Panc1 (cell line): ENCODE measurements at regions not wholly inside any gene's neighbourhood (a gene's known extent, or its start where the extent isn't known, plus 50 kb on each side); places are given as distances from the start of the nearest gene placed in this dataset.

Experiments
- ATAC-seq: fragments of 200-7000 bp; cut with Tn5 transposase; 2 replicates; pipeline ENCODE4 v1.9.1; 2020; ENCODE audit warnings: mild to moderate bottlenecking, moderate library complexity
- BruUV-seq: library from RNA; stranded (reverse); fragments of 400-500 nt; replicated peaks from 2 replicates; lab custom pipeline; 2021; lab: Mats Ljungman, UMichigan
- CTCF ChIA-PET: fragments of 300-600 bp; sonication (Branson Sonifier 250); formaldehyde crosslinking; loops from one replicate; lab custom pipeline; 2022; ENCODE audit warnings: antibody characterized with exemption; lab: Charles Lee
- POLR2A ChIA-PET: fragments of 300-600 bp; sonication (Branson Sonifier 250); formaldehyde crosslinking; loops from one replicate; lab custom pipeline; 2022; ENCODE audit warnings: antibody characterized with exemption; lab: Charles Lee
- DNase-seq: peaks from one replicate; pipeline ENCODE4 v3.0.0-alpha.2; 2010; ENCODE audit warnings: low read depth, low spot score
- H3K27ac ChIP-seq: 2 replicates; pipeline ENCODE4 v1.5.1; 2011; ENCODE audit warnings: mild to moderate bottlenecking, low read length, inconsistent platforms
- H3K27me3 ChIP-seq: fragments of 200-500 bp; sonication (Bioruptor generic); 2 replicates; pipeline ENCODE4 v1.6.0; 2014; ENCODE audit warnings: low read length, inconsistent platforms; ENCODE audit not compliant: control insufficient read depth, insufficient read depth
- H3K36me3 ChIP-seq: fragments of 200-500 bp; sonication (Bioruptor generic); 2 replicates; pipeline ENCODE4 v1.5.1; 2014; ENCODE audit warnings: inconsistent platforms, mild to moderate bottlenecking, low read length, moderate library complexity; ENCODE audit not compliant: control insufficient read depth, insufficient read depth
- H3K4me1 ChIP-seq: 2 replicates; pipeline ENCODE4 v1.5.1; 2011; ENCODE audit warnings: inconsistent platforms, mild to moderate bottlenecking, low read length, moderate library complexity; ENCODE audit not compliant: control insufficient read depth, insufficient read depth
- H3K4me3 ChIP-seq, 2 experiments: 2 replicates each; pipeline ENCODE4 v1.5.1; 2011 to 2012; ENCODE audit warnings: low read depth in 2 of 2, low read length in 2 of 2, mild to moderate bottlenecking in 2 of 2, inconsistent platforms in 1 of 2, moderate library complexity in 1 of 2
- H3K9me3 ChIP-seq: fragments of 200-500 bp; sonication (Bioruptor generic); 2 replicates; pipeline ENCODE4 v1.5.1; 2014; ENCODE audit warnings: low read depth, mild to moderate bottlenecking, inconsistent platforms, low read length, moderate library complexity; ENCODE audit not compliant: control insufficient read depth, insufficient read depth
- POLR2AphosphoS5 ChIP-seq: IDR thresholded peaks from 2 replicates; pipeline ENCODE4 v1.6.1; 2012; ENCODE audit warnings: mild to moderate bottlenecking, low read depth, low read length, moderate library complexity
- SIN3A ChIP-seq: IDR thresholded peaks from 2 replicates; pipeline ENCODE4 v1.6.1; 2012; ENCODE audit warnings: low read depth, mild to moderate bottlenecking, low read length, moderate library complexity, borderline replicate concordance; ENCODE audit not compliant: insufficient read depth
- TCF7L2 ChIP-seq: IDR thresholded peaks from 2 replicates; pipeline ENCODE4 v1.6.1; 2011; ENCODE audit warnings: mild to moderate bottlenecking, low read depth, low read length, inconsistent platforms
- in situ Hi-C: cut with HindIII; loops from 2 replicates; pipeline ENCODE4 v1.10.0; 2016; ENCODE audit warnings: low sequenced_read_pairs, low pct_unique_long_range_greater_than_20kb
- intact Hi-C: fragments of 100-400 bp; cut with micrococcal nuclease; formaldehyde crosslinking; loops from one replicate; pipeline ENCODE4 v1.10.0; 2022; ENCODE audit not compliant: unreplicated experiment
- TF ChIP-seq, protein P1 (sequence below), 2 experiments: IDR thresholded peaks; 2 replicates each; pipeline ENCODE4 v1.6.1; 2011 to 2012; ENCODE audit warnings: low read depth in 2 of 2, control low read depth in 1 of 2, low read length in 1 of 2, mild to moderate bottlenecking in 1 of 2, moderate library complexity in 1 of 2; ENCODE audit not compliant: insufficient read depth in 1 of 2
- TF ChIP-seq, protein P2 (sequence below): fragments of 450-650 bp; IDR thresholded peaks from 2 replicates; pipeline ENCODE4 v1.5.1; 2017; ENCODE audit warnings: mild to moderate bottlenecking

DNA sequence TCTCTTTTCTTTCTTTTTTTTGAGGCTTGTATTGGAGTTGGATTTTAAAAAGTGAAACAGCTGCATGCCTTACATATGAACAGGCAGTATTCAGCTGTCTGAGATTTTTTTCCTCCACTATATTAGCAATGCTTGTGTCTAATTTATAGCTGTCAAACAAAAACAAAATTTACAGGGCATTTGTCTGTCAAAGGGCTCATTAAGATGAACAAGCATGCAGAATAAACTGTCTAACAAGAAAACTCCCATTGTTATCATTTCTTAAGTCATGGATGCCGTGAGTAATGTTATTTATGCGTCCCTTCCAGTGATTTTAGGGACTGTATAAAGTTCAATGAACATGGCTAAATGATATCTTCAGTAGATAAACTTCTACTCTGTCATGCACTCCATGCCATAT is 674.7 kb downstream of the PLCL1 start:
- Histone ChIP-seq H3K4me3 (no peak overlapping the region), H3K27ac (no peak overlapping the region), H3K36me3 (no peaks in the 10 kb centered on the region), H3K4me1 (no peaks in the 10 kb centered on the region), H3K9me3 (no peaks in the 10 kb centered on the region), H3K27me3 (no peaks in the 10 kb centered on the region)
- intact Hi-C loops (no loop called here), in situ Hi-C loops (no loop called here)
- no peak for DNase-seq
- no peak for ATAC-seq
- CTCF ChIA-PET: no interaction called here
- TF ChIP-seq, protein P1, sequence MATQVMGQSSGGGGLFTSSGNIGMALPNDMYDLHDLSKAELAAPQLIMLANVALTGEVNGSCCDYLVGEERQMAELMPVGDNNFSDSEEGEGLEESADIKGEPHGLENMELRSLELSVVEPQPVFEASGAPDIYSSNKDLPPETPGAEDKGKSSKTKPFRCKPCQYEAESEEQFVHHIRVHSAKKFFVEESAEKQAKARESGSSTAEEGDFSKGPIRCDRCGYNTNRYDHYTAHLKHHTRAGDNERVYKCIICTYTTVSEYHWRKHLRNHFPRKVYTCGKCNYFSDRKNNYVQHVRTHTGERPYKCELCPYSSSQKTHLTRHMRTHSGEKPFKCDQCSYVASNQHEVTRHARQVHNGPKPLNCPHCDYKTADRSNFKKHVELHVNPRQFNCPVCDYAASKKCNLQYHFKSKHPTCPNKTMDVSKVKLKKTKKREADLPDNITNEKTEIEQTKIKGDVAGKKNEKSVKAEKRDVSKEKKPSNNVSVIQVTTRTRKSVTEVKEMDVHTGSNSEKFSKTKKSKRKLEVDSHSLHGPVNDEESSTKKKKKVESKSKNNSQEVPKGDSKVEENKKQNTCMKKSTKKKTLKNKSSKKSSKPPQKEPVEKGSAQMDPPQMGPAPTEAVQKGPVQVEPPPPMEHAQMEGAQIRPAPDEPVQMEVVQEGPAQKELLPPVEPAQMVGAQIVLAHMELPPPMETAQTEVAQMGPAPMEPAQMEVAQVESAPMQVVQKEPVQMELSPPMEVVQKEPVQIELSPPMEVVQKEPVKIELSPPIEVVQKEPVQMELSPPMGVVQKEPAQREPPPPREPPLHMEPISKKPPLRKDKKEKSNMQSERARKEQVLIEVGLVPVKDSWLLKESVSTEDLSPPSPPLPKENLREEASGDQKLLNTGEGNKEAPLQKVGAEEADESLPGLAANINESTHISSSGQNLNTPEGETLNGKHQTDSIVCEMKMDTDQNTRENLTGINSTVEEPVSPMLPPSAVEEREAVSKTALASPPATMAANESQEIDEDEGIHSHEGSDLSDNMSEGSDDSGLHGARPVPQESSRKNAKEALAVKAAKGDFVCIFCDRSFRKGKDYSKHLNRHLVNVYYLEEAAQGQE (IDR thresholded peaks at IDR 0.05; ENCODE audit: insufficient read depth in 1 of 2, low read depth in 2 of 2, low read length in 1 of 2): no peak
- TF ChIP-seq SIN3A (no peak), POLR2AphosphoS5 (no peak), TCF7L2 (no peak)
- TF ChIP-seq, protein P2, sequence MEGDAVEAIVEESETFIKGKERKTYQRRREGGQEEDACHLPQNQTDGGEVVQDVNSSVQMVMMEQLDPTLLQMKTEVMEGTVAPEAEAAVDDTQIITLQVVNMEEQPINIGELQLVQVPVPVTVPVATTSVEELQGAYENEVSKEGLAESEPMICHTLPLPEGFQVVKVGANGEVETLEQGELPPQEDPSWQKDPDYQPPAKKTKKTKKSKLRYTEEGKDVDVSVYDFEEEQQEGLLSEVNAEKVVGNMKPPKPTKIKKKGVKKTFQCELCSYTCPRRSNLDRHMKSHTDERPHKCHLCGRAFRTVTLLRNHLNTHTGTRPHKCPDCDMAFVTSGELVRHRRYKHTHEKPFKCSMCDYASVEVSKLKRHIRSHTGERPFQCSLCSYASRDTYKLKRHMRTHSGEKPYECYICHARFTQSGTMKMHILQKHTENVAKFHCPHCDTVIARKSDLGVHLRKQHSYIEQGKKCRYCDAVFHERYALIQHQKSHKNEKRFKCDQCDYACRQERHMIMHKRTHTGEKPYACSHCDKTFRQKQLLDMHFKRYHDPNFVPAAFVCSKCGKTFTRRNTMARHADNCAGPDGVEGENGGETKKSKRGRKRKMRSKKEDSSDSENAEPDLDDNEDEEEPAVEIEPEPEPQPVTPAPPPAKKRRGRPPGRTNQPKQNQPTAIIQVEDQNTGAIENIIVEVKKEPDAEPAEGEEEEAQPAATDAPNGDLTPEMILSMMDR: no peak
- no TSS peak for BruUV-seq
- POLR2A ChIA-PET: no interaction called here

DNA sequence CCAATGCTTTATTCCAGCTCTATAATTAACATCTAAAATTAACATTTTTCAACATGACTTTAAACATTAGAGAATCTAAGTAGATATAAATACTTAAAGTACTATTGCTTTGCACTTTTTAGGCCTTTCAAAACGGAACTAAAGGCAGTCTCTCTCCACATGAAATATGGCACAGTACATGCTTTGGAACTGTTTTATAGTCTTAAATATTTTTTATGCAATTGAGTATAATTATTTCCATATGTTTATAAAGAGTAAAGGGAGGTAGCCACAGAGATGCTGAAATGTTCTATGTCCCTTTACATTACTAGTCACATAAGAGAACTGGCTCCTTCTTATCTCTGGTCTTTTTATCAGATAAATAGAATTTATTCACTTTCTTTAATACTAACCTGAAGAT is 674.0 kb downstream of the PLCL1 start:
- H3K4me1 ChIP-seq: no peaks in the 10 kb centered on the region
- H3K36me3 ChIP-seq: no peaks in the 10 kb centered on the region
- no peak for ATAC-seq
- in situ Hi-C loops: no loop called here
- no TSS peak for BruUV-seq
- H3K9me3 ChIP-seq: no peaks in the 10 kb centered on the region
- H3K4me3 ChIP-seq: no peak overlapping the region
- H3K27ac ChIP-seq: no peak overlapping the region
- ChIA-PET POLR2A (no interaction called here), CTCF (no interaction called here)
- no peak for TF ChIP-seq TCF7L2
- DNase-seq: no peak
- H3K27me3 ChIP-seq: no peaks in the 10 kb centered on the region
- intact Hi-C loops: no loop called here

DNA sequence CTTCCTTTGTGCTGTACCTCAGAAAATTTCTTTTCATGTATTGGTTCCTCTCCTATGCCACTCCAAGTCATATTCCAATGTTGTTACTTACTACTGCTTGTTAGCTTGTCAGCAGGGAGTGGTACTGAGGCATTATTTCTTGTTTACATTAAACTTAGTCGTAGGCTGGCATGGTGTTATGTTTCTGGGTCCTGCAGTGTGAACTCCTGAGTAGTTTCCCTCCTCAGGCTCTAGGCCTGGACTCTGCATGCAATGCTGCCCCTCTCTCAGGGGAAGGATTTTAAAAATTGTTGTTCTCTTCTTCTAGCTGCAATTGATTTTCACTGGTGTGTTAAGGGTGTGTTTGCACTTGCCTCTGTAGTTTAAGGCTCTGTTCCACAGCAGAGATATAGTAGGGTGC is 671.6 kb downstream of the PLCL1 start:
- Histone ChIP-seq H3K4me3 (no peak overlapping the region), H3K9me3 (no peaks in the 10 kb centered on the region), H3K27ac (no peak overlapping the region), H3K4me1 (no peaks in the 10 kb centered on the region), H3K27me3 (no peaks in the 10 kb centered on the region), H3K36me3 (no peaks in the 10 kb centered on the region)
- CTCF ChIA-PET: no interaction called here
- no TSS peak for BruUV-seq
- POLR2A ChIA-PET: no interaction called here
- intact Hi-C loops (no loop called here), in situ Hi-C loops (no loop called here)
- ATAC-seq: no peak
- no peak for DNase-seq
- TF ChIP-seq, protein P2: no peak
- no peak for TF ChIP-seq POLR2AphosphoS5
- no peak for TF ChIP-seq TCF7L2
- TF ChIP-seq, protein P1 (IDR thresholded peaks at IDR 0.05; ENCODE audit: insufficient read depth in 1 of 2, low read depth in 2 of 2, low read length in 1 of 2): no peak
- no peak for TF ChIP-seq SIN3A
